GM21381 (cell line): ENCODE measurements at regions not wholly inside any gene's neighbourhood (a gene's known extent, or its start where the extent isn't known, plus 50 kb on each side); places are given as distances from the start of the nearest gene placed in this dataset.

Source experiments
- ATAC-seq: cut with Tn5 transposase; IDR thresholded peaks from one replicate; pipeline ENCODE4 v1.9.1; 2021; ENCODE audit warnings: mild to moderate bottlenecking, moderate library complexity; ENCODE audit not compliant: unreplicated experiment

- no peak for ATAC-seq
Measured at GRCh38 chr18:38473535-38473934, 907.9 kb upstream of the CELF4 start.

GRCh38 chr18:38470421-38470820, 904.8 kb upstream of the CELF4 start:
- ATAC-seq = no peak

- ATAC-seq = no peak
Measured at GRCh38 chr18:38466426-38466825, 900.8 kb upstream of the CELF4 start.

- no peak for ATAC-seq
Measured at GRCh38 chr18:38464024-38464423, 898.4 kb upstream of the CELF4 start.

- no peak for ATAC-seq
Measured at GRCh38 chr18:38460657-38461056, 895.1 kb upstream of the CELF4 start.

GRCh38 chr18:38459131-38459994, 893.8 kb upstream of the CELF4 start:
- ATAC-seq = no peak

- no peak for ATAC-seq
Measured at GRCh38 chr18:38458698-38459097, 893.1 kb upstream of the CELF4 start.

GRCh38 chr18:38456253-38456652, 890.7 kb upstream of the CELF4 start:
- ATAC-seq = no peak

GRCh38 chr18:38454764-38455469, 889.3 kb upstream of the CELF4 start:
- no peak for ATAC-seq

- ATAC-seq = no peak
Measured at GRCh38 chr18:38453880-38454279, 888.3 kb upstream of the CELF4 start.

GRCh38 chr18:38450876-38451275, 885.3 kb upstream of the CELF4 start:
- ATAC-seq = no peak

GRCh38 chr18:38445804-38446145, 880.2 kb upstream of the CELF4 start:
- no peak for ATAC-seq

- ATAC-seq = no peak
Measured at GRCh38 chr18:38444971-38445803, 879.6 kb upstream of the CELF4 start.

- ATAC-seq = no peak
Measured at GRCh38 chr18:38427736-38428135, 862.1 kb upstream of the CELF4 start.

GRCh38 chr18:38427234-38427633, 861.6 kb upstream of the CELF4 start:
- no peak for ATAC-seq

GRCh38 chr18:38421872-38422615, 856.4 kb upstream of the CELF4 start:
- ATAC-seq = no peak

- ATAC-seq = no peak
Measured at GRCh38 chr18:38421021-38421420, 855.4 kb upstream of the CELF4 start.

- ATAC-seq = no peak
Measured at GRCh38 chr18:38420611-38421010, 855.0 kb upstream of the CELF4 start.

- no peak for ATAC-seq
Measured at GRCh38 chr18:38415811-38416210, 850.2 kb upstream of the CELF4 start.

GRCh38 chr18:38413193-38413592, 847.6 kb upstream of the CELF4 start:
- ATAC-seq = no peak

- ATAC-seq = no peak
Measured at GRCh38 chr18:38406607-38407006, 841.0 kb upstream of the CELF4 start.
